ENCODE measurements at regions not wholly inside any gene's neighbourhood (a gene's known extent, or its start where the extent isn't known, plus 50 kb on each side); places are given as distances from the start of the nearest gene placed in this dataset.
A peak's percentile ranks its signal among the peaks of the same experiment; 100 is the strongest.
"Not testable (repeated sequence)": the region's sequence is repeated elsewhere in the genome, so short reads cannot be mapped to it uniquely, and the experiment has no call there.

- Histone ChIP-seq H3K36me3 (ENCODE audit: control insufficient read depth, insufficient read depth, low read length) (no peaks in the 10 kb centered on the region), H3K27me3 (ENCODE audit: control insufficient read depth, insufficient read depth, low read length) (no peaks in the 10 kb centered on the region), H3K4me3 (ENCODE audit: low read depth, low read length) (no peak overlapping the region)
- no peak for DNase-seq (ENCODE audit: low read depth)
- TF ChIP-seq, protein P1, sequence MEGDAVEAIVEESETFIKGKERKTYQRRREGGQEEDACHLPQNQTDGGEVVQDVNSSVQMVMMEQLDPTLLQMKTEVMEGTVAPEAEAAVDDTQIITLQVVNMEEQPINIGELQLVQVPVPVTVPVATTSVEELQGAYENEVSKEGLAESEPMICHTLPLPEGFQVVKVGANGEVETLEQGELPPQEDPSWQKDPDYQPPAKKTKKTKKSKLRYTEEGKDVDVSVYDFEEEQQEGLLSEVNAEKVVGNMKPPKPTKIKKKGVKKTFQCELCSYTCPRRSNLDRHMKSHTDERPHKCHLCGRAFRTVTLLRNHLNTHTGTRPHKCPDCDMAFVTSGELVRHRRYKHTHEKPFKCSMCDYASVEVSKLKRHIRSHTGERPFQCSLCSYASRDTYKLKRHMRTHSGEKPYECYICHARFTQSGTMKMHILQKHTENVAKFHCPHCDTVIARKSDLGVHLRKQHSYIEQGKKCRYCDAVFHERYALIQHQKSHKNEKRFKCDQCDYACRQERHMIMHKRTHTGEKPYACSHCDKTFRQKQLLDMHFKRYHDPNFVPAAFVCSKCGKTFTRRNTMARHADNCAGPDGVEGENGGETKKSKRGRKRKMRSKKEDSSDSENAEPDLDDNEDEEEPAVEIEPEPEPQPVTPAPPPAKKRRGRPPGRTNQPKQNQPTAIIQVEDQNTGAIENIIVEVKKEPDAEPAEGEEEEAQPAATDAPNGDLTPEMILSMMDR (IDR thresholded peaks at IDR 0.05; ENCODE audit: insufficient read depth, low read length, poor library complexity, severe bottlenecking): no peak
Observed at GRCh38 chr9:113678119-113678858, 197.8 kb upstream of the ZNF618 start.

GRCh38 chr9:113678859-113679256 lies 197.3 kb upstream of the ZNF618 start:
- no peaks in the 10 kb centered on the region for H3K27me3 ChIP-seq (ENCODE audit: control insufficient read depth, insufficient read depth, low read length)
- TF ChIP-seq, protein P1 (IDR thresholded peaks at IDR 0.05; ENCODE audit: insufficient read depth, low read length, poor library complexity, severe bottlenecking): no peak
- DNase-seq (ENCODE audit: low read depth): no peak
- H3K4me3 ChIP-seq (ENCODE audit: low read depth, low read length): no peak overlapping the region
- no peaks in the 10 kb centered on the region for H3K36me3 ChIP-seq (ENCODE audit: control insufficient read depth, insufficient read depth, low read length)

GRCh38 chr9:113682297-113682771 lies 193.8 kb upstream of the ZNF618 start:
- H3K27me3 ChIP-seq (ENCODE audit: control insufficient read depth, insufficient read depth, low read length): peaks cover 8% of the 10 kb centered on the region
- no peak overlapping the region for H3K4me3 ChIP-seq (ENCODE audit: low read depth, low read length)
- H3K36me3 ChIP-seq (ENCODE audit: control insufficient read depth, insufficient read depth, low read length): no peaks in the 10 kb centered on the region
- peak; percentile 52 for DNase-seq (ENCODE audit: low read depth)
- TF ChIP-seq, protein P1 (IDR thresholded peaks at IDR 0.05; ENCODE audit: insufficient read depth, low read length, poor library complexity, severe bottlenecking): peak; percentile 95

- not testable (repeated sequence) for DNase-seq (ENCODE audit: low read depth); H3K4me3 ChIP-seq (ENCODE audit: low read depth, low read length); H3K36me3 ChIP-seq (ENCODE audit: control insufficient read depth, insufficient read depth, low read length)
- H3K27me3 ChIP-seq (ENCODE audit: control insufficient read depth, insufficient read depth, low read length): peaks cover 23% of the 10 kb centered on the region
Observed at GRCh38 chr9:113685636-113686035, 190.5 kb upstream of the ZNF618 start.

- H3K27me3 ChIP-seq (ENCODE audit: control insufficient read depth, insufficient read depth, low read length): peaks cover 23% of the 10 kb centered on the region
- TF ChIP-seq, protein P1 (IDR thresholded peaks at IDR 0.05; ENCODE audit: insufficient read depth, low read length, poor library complexity, severe bottlenecking): no peak
- DNase-seq (ENCODE audit: low read depth): no peak
- H3K4me3 ChIP-seq (ENCODE audit: low read depth, low read length): no peak overlapping the region
- H3K36me3 ChIP-seq (ENCODE audit: control insufficient read depth, insufficient read depth, low read length): no peaks in the 10 kb centered on the region
Observed at GRCh38 chr9:113687107-113687679, 188.9 kb upstream of the ZNF618 start.

DNA sequence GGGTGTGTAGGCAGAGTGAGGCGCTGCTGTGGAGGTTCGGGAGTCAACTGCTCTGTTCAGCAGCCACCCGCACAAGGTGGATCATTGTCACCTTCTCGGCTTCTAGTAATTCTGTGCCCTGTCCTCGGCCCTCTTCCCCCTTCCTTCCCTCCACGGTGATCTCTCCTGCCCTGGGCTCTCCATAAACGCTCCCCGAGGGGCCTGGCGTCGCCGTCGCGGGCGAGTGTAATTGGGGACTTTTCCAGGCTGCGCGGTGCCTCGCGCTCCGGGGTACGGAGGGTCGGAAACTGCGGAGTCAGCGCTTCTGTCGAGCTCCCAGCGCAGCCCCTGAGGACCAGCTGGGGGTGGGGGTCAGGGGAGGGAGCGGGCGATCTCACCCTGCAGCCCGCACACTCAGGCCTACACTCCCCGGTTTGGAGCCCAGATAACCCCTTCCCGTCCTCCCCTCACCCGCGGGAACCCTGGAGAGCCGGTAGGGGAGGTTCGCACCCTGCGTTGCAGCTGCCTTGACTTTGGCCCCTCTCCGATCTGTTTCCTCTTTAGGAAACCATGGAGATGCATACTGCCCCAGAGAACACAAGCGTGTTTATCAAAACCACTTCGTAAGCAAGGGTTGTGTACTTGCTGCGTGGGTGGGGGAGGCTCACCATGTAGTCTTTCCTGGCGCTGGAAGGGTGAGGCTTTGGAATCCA lies 188.3 kb upstream of the ZNF618 start:
- TF ChIP-seq, protein P1 (IDR thresholded peaks at IDR 0.05; ENCODE audit: insufficient read depth, low read length, poor library complexity, severe bottlenecking): no peak
- no peak overlapping the region for H3K4me3 ChIP-seq (ENCODE audit: low read depth, low read length)
- DNase-seq (ENCODE audit: low read depth): no peak
- no peaks in the 10 kb centered on the region for H3K36me3 ChIP-seq (ENCODE audit: control insufficient read depth, insufficient read depth, low read length)
- peaks cover 23% of the 10 kb centered on the region for H3K27me3 ChIP-seq (ENCODE audit: control insufficient read depth, insufficient read depth, low read length)
